Suprapubic skin (tissue), 4 donors: ENCODE measurements at regions not wholly inside any gene's neighbourhood (a gene's known extent, or its start where the extent isn't known, plus 50 kb on each side); places are given as distances from the start of the nearest gene placed in this dataset.

ENCODE experiments used
- EP300 ChIP-seq: sonication (generic); formaldehyde crosslinking; IDR thresholded peaks from one replicate; pipeline ENCODE4 v1.6.1; 2017; ENCODE audit warnings: antibody characterized with exemption
- POLR2AphosphoS5 ChIP-seq, 3 donors: sonication (generic); formaldehyde crosslinking; IDR thresholded peaks; one replicate each; pipeline ENCODE4 v1.6.1; 2017; ENCODE audit warnings: antibody characterized with exemption in 3 of 3
- TF ChIP-seq, protein P1 (sequence below), 2 donors: fragments of 200-600 bp in 1 of 2; fragments of 450-650 bp in 1 of 2; sonication (generic) in 1 of 2; IDR thresholded peaks; one replicate each; pipeline ENCODE4 v1.5.1; 2016 to 2019; ENCODE audit warnings: antibody characterized with exemption in 2 of 2, mild to moderate bottlenecking in 1 of 2, moderate library complexity in 1 of 2

DNA sequence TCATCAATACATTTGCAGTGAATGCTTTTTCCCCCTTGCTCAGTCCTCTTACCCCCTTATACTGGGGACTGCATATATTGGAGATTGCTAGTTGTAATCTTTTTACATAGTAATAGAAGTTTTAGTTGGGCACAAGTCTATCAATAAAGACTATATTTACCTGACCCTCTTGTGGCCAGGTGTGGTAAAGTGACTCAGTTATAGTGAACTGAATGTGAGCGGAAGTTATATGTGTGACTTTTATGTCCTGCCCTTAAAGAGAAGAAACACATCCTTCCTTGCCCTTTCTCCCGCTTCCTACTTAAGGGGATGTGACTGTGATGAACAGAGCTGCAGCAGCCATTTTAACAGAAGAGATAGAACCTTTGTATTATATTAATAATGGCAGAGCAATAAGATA is 362.0 kb downstream of the METTL15 start:
- TF ChIP-seq, protein P1, sequence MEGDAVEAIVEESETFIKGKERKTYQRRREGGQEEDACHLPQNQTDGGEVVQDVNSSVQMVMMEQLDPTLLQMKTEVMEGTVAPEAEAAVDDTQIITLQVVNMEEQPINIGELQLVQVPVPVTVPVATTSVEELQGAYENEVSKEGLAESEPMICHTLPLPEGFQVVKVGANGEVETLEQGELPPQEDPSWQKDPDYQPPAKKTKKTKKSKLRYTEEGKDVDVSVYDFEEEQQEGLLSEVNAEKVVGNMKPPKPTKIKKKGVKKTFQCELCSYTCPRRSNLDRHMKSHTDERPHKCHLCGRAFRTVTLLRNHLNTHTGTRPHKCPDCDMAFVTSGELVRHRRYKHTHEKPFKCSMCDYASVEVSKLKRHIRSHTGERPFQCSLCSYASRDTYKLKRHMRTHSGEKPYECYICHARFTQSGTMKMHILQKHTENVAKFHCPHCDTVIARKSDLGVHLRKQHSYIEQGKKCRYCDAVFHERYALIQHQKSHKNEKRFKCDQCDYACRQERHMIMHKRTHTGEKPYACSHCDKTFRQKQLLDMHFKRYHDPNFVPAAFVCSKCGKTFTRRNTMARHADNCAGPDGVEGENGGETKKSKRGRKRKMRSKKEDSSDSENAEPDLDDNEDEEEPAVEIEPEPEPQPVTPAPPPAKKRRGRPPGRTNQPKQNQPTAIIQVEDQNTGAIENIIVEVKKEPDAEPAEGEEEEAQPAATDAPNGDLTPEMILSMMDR (IDR thresholded peaks at IDR 0.05) = no peak
- no peak for TF ChIP-seq POLR2AphosphoS5 (IDR thresholded peaks at IDR 0.05)
- TF ChIP-seq EP300 = no peak
